Body of pancreas (tissue), 4 donors: ENCODE measurements at regions not wholly inside any gene's neighbourhood (a gene's known extent, or its start where the extent isn't known, plus 50 kb on each side); places are given as distances from the start of the nearest gene placed in this dataset.

Experiments
- ATAC-seq: fragments of 150-250 bp; one replicate; pipeline ENCODE4 v1.9.1; 2016
- DNase-seq, 4 donors: peaks; one replicate each; pipeline ENCODE4 v3.0.0-alpha.2; 2019
- H3K27ac ChIP-seq, 4 donors: fragments of 200-600 bp; sonication (generic); 1 replicate in 3 of 4; 2 replicates in 1 of 4; pipeline versions ENCODE4 v1.5.1 to v1.6.1; 2016 to 2019; ENCODE audit warnings: mild to moderate bottlenecking in 1 of 4, mixed read lengths in 1 of 4, moderate library complexity in 1 of 4
- H3K27me3 ChIP-seq, 2 donors: fragments of 200-600 bp; sonication (generic); one replicate each; pipeline ENCODE4 v1.6.0; 2016; ENCODE audit warnings: mild to moderate bottlenecking in 1 of 2
- H3K36me3 ChIP-seq, 2 donors: fragments of 200-600 bp; sonication (generic); replicated peaks in 1 of 2; 2 replicates each; pipeline ENCODE4 v1.5.1; 2016; ENCODE audit warnings: low read depth in 2 of 2; ENCODE audit not compliant: insufficient read depth in 1 of 2
- H3K4me1 ChIP-seq: fragments of 200-600 bp; sonication (generic); one replicate; pipeline ENCODE4 v1.6.0; 2016
- H3K4me3 ChIP-seq, 2 donors: fragments of 200-600 bp; sonication (generic); 1 replicate in 1 of 2; 2 replicates in 1 of 2; pipeline ENCODE4 v1.5.1; 2016 to 2019
- H3K9me3 ChIP-seq, 3 donors: fragments of 200-600 bp; sonication (generic); 1 replicate in 2 of 3; 2 replicates in 1 of 3; pipeline ENCODE4 v1.5.1; 2016
- CTCF ChIP-seq, 7 experiments: fragments of 450-650 bp in 4 of 7; fragments of 200-600 bp in 3 of 7; sonication (generic) in 3 of 7; IDR thresholded peaks; one replicate each; pipeline ENCODE4 v1.5.1; 2016 to 2019; ENCODE audit warnings: antibody characterized with exemption in 7 of 7
- POLR2A ChIP-seq, 3 donors: fragments of 450-650 bp; IDR thresholded peaks; one replicate each; pipeline ENCODE4 v1.6.1; 2016; ENCODE audit warnings: antibody characterized with exemption in 3 of 3, mild to moderate bottlenecking in 2 of 3
- WGBS, 2 donors: methylation state at CpG; one replicate each; pipeline ENCODE4 v1.1.5; 2017; 5-methylcytosine and 5-hydroxymethylcytosine counted together
- intact Hi-C: fragments of 100-400 bp; cut with DNase I; formaldehyde crosslinking; loops from one replicate; pipeline ENCODE4 v1.15.1; 2023

GRCh38 chr4:128350449-128351045 lies 62.9 kb upstream of the PGRMC2 start:
- no peak for ATAC-seq
- Histone ChIP-seq H3K27me3 (no peaks in the 10 kb centered on the region), H3K27ac (no peak overlapping the region), H3K4me1 (peaks cover 12% of the 10 kb centered on the region), H3K36me3 (no peaks in the 10 kb centered on the region), H3K4me3 (no peak overlapping the region), H3K9me3 (no peaks in the 10 kb centered on the region)
- WGBS, 2 donors: 66 to 73% methylated on average over 6 of the region's 6 CpGs
- DNase-seq: no peak
- intact Hi-C loops: no loop called here
- TF ChIP-seq CTCF (IDR thresholded peaks at IDR 0.05) (no peak), POLR2A (IDR thresholded peaks at IDR 0.05) (no peak)

GRCh38 chr4:128349921-128350320 lies 62.3 kb upstream of the PGRMC2 start:
- DNase-seq (no peak), ATAC-seq (no peak)
- TF ChIP-seq CTCF (IDR thresholded peaks at IDR 0.05) (no peak), POLR2A (IDR thresholded peaks at IDR 0.05) (no peak)
- H3K36me3 ChIP-seq: no peaks in the 10 kb centered on the region
- H3K27me3 ChIP-seq: no peaks in the 10 kb centered on the region
- peaks cover 6% of the 10 kb centered on the region for H3K4me1 ChIP-seq
- H3K9me3 ChIP-seq: no peaks in the 10 kb centered on the region
- H3K27ac ChIP-seq: no peak overlapping the region
- 77 to 78% methylated on average over 4 of the region's 4 CpGs for WGBS, 2 donors
- intact Hi-C loops: no loop called here
- no peak overlapping the region for H3K4me3 ChIP-seq

GRCh38 chr4:128347930-128348660 lies 60.5 kb upstream of the PGRMC2 start:
- intact Hi-C loops: no loop called here
- TF ChIP-seq CTCF (IDR thresholded peaks at IDR 0.05) (no peak), POLR2A (IDR thresholded peaks at IDR 0.05) (no peak)
- ATAC-seq (no peak), DNase-seq (no peak)
- no peaks in the 10 kb centered on the region for H3K9me3 ChIP-seq
- H3K4me3 ChIP-seq: no peak overlapping the region
- no peaks in the 10 kb centered on the region for H3K27me3 ChIP-seq
- no peaks in the 10 kb centered on the region for H3K4me1 ChIP-seq
- WGBS, 2 donors: 69 to 80% methylated on average over 4 of the region's 4 CpGs
- H3K36me3 ChIP-seq: no peaks in the 10 kb centered on the region
- no peak overlapping the region for H3K27ac ChIP-seq

GRCh38 chr4:128347175-128347868 lies 59.7 kb upstream of the PGRMC2 start:
- Histone ChIP-seq H3K27me3 (no peaks in the 10 kb centered on the region), H3K4me1 (no peaks in the 10 kb centered on the region), H3K27ac (no peak overlapping the region), H3K4me3 (no peak overlapping the region), H3K36me3 (no peaks in the 10 kb centered on the region), H3K9me3 (no peaks in the 10 kb centered on the region)
- TF ChIP-seq POLR2A (IDR thresholded peaks at IDR 0.05) (no peak), CTCF (IDR thresholded peaks at IDR 0.05) (no peak)
- ATAC-seq (peak; percentile 63), DNase-seq (peak; percentile 52 to 81 (median 65))
- intact Hi-C loops: no loop called here
- 22 to 33% methylated on average over 4 of the region's 4 CpGs for WGBS, 2 donors
